HG03159 (cell line): ENCODE measurements at regions not wholly inside any gene's neighbourhood (a gene's known extent, or its start where the extent isn't known, plus 50 kb on each side); places are given as distances from the start of the nearest gene placed in this dataset.
A peak's percentile ranks its signal among the peaks of the same experiment; 100 is the strongest.

Experiments used
- ATAC-seq: cut with Tn5 transposase; IDR thresholded peaks from one replicate; pipeline ENCODE4 v1.9.1; 2021; ENCODE audit warnings: mild to moderate bottlenecking, moderate library complexity; ENCODE audit not compliant: unreplicated experiment

GRCh38 chr6:40726853-40727252 lies 139.7 kb upstream of the LRFN2 start:
- no peak for ATAC-seq

GRCh38 chr6:40725390-40725789 lies 138.2 kb upstream of the LRFN2 start:
- ATAC-seq: no peak

- no peak for ATAC-seq
Observed at GRCh38 chr6:40724886-40725285, 137.7 kb upstream of the LRFN2 start.

GRCh38 chr6:40723967-40724366 lies 136.8 kb upstream of the LRFN2 start:
- ATAC-seq: no peak

GRCh38 chr6:40722553-40723258 lies 135.5 kb upstream of the LRFN2 start:
- ATAC-seq: no peak

- ATAC-seq: no peak
Observed at GRCh38 chr6:40722091-40722490, 134.9 kb upstream of the LRFN2 start.

- no peak for ATAC-seq
Observed at GRCh38 chr6:40721271-40721952, 134.2 kb upstream of the LRFN2 start.

GRCh38 chr6:40720375-40720748 lies 133.2 kb upstream of the LRFN2 start:
- no peak for ATAC-seq

GRCh38 chr6:40719671-40720374 lies 132.7 kb upstream of the LRFN2 start:
- peak; percentile 59 for ATAC-seq

GRCh38 chr6:40718401-40718800 lies 131.2 kb upstream of the LRFN2 start:
- ATAC-seq: no peak

GRCh38 chr6:40717411-40718057 lies 130.4 kb upstream of the LRFN2 start:
- ATAC-seq: no peak

- ATAC-seq: no peak
Observed at GRCh38 chr6:40715570-40716403, 128.6 kb upstream of the LRFN2 start.

GRCh38 chr6:40714576-40715564 lies 127.7 kb upstream of the LRFN2 start:
- ATAC-seq: no peak

- no peak for ATAC-seq
Observed at GRCh38 chr6:40714143-40714542, 127.0 kb upstream of the LRFN2 start.

- no peak for ATAC-seq
Observed at GRCh38 chr6:40713002-40713719, 126.0 kb upstream of the LRFN2 start.

- no peak for ATAC-seq
Observed at GRCh38 chr6:40710626-40711330, 123.6 kb upstream of the LRFN2 start.

- no peak for ATAC-seq
Observed at GRCh38 chr6:40708049-40708448, 120.9 kb upstream of the LRFN2 start.

- ATAC-seq: no peak
Observed at GRCh38 chr6:40706178-40706577, 119.0 kb upstream of the LRFN2 start.
